Lower leg skin (tissue), 4 donors: ENCODE measurements at regions not wholly inside any gene's neighbourhood (a gene's known extent, or its start where the extent isn't known, plus 50 kb on each side); places are given as distances from the start of the nearest gene placed in this dataset.
"Not testable (repeated sequence)": the region's sequence is repeated elsewhere in the genome, so short reads cannot be mapped to it uniquely, and the experiment has no call there.

ENCODE experiments used
- DNase-seq, 2 donors: peaks; one replicate each; pipeline ENCODE4 v3.0.0-alpha.2; 2019; ENCODE audit warnings: low spot score in 2 of 2
- H3K4me3 ChIP-seq: fragments of 200-600 bp; sonication (generic); 2 replicates; pipeline ENCODE4 v1.5.1; 2017; ENCODE audit warnings: mild to moderate bottlenecking, low read depth; ENCODE audit not compliant: poor library complexity, severe bottlenecking
- POLR2A ChIP-seq, 2 donors: fragments of 450-650 bp; IDR thresholded peaks; one replicate each; pipeline ENCODE4 v1.6.1; 2016 to 2017; ENCODE audit warnings: antibody characterized with exemption in 2 of 2, mild to moderate bottlenecking in 1 of 2, moderate library complexity in 1 of 2
- WGBS, 2 donors: methylation state at CpG; one replicate each; pipeline ENCODE4 v1.1.5; 2018; 5-methylcytosine and 5-hydroxymethylcytosine counted together
- intact Hi-C: fragments of 100-400 bp; cut with DNase I; formaldehyde crosslinking; loops from one replicate; pipeline ENCODE4 v1.15.0; 2023; ENCODE audit warnings: low total_unique reads
- TF ChIP-seq, protein P1 (sequence below), 3 donors: fragments of 450-650 bp; IDR thresholded peaks; one replicate each; pipeline ENCODE4 v1.5.1; 2016; ENCODE audit warnings: antibody characterized with exemption in 3 of 3, mild to moderate bottlenecking in 3 of 3, moderate library complexity in 2 of 3

DNA sequence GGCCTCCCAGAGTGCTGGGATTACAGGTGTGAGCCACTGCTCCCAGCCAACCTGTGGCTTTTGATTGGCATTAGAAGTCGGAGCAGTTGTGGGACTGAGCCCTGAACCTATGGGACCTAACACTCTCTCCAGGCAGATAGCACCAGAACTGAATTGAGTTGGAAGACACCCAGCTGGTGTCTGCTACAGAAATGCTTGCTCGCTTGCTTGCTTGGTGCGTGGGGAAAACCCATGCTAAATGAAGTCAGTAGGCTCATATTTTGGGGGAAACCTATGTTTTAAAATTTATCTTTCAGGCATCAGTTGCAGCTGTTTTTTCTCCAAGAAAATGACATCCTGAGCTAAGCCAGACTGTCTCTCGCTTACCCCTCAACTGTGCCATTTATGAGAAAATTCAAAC, 158.5 kb upstream of the RFC3 start:
- intact Hi-C loops, result no loop called here
- DNase-seq, result no peak
- TF ChIP-seq POLR2A (IDR thresholded peaks at IDR 0.05), result no peak
- TF ChIP-seq, protein P1, sequence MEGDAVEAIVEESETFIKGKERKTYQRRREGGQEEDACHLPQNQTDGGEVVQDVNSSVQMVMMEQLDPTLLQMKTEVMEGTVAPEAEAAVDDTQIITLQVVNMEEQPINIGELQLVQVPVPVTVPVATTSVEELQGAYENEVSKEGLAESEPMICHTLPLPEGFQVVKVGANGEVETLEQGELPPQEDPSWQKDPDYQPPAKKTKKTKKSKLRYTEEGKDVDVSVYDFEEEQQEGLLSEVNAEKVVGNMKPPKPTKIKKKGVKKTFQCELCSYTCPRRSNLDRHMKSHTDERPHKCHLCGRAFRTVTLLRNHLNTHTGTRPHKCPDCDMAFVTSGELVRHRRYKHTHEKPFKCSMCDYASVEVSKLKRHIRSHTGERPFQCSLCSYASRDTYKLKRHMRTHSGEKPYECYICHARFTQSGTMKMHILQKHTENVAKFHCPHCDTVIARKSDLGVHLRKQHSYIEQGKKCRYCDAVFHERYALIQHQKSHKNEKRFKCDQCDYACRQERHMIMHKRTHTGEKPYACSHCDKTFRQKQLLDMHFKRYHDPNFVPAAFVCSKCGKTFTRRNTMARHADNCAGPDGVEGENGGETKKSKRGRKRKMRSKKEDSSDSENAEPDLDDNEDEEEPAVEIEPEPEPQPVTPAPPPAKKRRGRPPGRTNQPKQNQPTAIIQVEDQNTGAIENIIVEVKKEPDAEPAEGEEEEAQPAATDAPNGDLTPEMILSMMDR (IDR thresholded peaks at IDR 0.05), result no peak
- no peak overlapping the region for H3K4me3 ChIP-seq
- 69 to 72% methylated on average over 4 of the region's 4 CpGs for WGBS, 2 donors

DNA sequence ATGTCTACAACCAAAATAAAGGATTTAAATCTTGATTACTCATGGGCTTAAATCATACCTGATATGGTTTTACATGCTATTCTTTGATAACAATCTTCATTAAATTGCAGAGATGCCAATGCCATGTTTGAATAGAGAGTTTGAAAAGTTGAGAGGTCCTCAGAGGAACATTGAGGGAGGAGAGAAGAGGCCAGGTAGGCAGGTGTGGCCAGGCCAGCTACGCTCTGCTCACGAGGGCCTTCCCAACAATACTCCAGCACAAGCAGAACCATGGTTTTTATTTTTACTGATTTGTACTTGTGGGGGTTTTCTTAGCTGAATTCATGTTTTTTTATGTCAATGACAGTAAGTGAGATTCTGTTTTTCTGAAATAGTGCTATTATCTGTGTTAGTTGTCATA, 158.1 kb upstream of the RFC3 start:
- intact Hi-C loops, result no loop called here
- no peak for DNase-seq
- H3K4me3 ChIP-seq, result no peak overlapping the region
- WGBS, 2 donors, result 94 to 96% methylated on average over 2 of the region's 2 CpGs
- TF ChIP-seq POLR2A (IDR thresholded peaks at IDR 0.05), result no peak
- TF ChIP-seq, protein P1 (IDR thresholded peaks at IDR 0.05), result no peak

DNA sequence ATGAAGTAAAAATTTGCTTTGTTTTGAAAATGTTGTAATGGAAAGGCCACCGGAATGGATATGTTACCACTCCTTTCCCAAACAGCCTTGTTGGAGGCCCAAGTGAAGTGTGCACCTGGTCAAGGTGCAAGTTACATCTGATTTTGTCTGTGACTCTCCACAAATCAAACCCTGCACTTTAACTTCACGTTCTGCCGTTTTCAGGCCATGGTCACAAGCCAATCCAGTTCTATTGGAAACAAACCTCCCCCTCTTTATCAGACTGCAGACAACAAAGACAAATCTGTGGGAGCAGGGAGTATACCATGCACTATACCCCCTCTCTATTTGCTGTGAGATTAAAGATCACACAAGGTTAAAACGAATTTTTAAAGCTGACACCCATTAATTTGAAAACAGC, 155.6 kb upstream of the RFC3 start:
- intact Hi-C loops, result no loop called here
- WGBS, 2 donors, result 82 to 90% methylated on average over 4 of the region's 4 CpGs
- TF ChIP-seq, protein P1 (IDR thresholded peaks at IDR 0.05), result no peak
- no peak for TF ChIP-seq POLR2A (IDR thresholded peaks at IDR 0.05)
- DNase-seq, result no peak
- H3K4me3 ChIP-seq, result no peak overlapping the region

DNA sequence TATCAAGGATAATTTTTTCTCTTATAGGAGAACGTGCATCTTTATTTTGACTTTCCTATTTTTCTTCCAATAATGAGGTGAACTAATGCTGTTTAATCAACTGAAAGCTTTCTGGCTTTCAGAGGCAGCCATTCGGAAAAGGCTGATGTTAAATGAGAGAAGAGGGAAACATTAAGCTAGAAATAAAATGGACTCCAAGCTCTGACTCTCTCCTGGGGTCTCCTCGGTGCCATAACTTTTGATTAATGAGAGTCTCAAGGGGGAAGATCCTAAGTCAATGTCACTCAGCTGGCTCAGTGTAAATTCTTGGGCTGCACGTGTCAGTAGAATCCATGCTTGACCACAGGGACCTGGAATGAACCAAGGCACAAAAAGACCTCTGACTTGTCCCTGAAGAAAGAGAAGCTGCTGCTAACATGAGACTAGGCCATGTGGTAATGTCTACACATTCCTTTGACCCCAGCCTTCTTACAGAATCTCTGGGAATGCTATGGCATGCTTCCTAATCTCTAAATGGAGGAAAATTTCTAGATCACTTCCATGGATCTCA, 152.2 kb upstream of the RFC3 start:
- TF ChIP-seq POLR2A (IDR thresholded peaks at IDR 0.05), result no peak
- DNase-seq, result no peak
- intact Hi-C loops, result no loop called here
- no peak overlapping the region for H3K4me3 ChIP-seq
- 77 to 88% methylated on average over 4 of the region's 4 CpGs for WGBS, 2 donors

DNA sequence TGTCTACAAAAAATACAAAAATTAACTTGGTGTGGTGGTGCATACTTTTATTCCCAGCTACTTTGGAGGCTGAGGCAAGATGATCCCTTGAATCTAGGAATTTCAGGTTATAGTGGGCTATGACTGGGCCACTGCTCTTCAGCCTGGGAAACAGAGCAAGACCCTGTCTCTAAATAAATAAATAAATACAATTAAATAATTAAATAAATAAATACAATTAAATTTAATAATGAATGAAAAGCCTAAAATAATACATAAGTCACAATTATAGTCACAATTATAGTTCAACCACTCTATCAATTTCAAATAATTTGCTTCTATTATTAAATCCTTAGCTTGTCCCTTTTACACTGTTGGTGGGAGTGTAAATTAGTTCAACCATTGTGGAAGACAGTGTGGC, 146.4 kb upstream of the RFC3 start:
- TF ChIP-seq, protein P1 (IDR thresholded peaks at IDR 0.05), result no peak
- no peak for TF ChIP-seq POLR2A (IDR thresholded peaks at IDR 0.05)
- no peak for DNase-seq
- no peak overlapping the region for H3K4me3 ChIP-seq
- intact Hi-C loops, result no loop called here

DNA sequence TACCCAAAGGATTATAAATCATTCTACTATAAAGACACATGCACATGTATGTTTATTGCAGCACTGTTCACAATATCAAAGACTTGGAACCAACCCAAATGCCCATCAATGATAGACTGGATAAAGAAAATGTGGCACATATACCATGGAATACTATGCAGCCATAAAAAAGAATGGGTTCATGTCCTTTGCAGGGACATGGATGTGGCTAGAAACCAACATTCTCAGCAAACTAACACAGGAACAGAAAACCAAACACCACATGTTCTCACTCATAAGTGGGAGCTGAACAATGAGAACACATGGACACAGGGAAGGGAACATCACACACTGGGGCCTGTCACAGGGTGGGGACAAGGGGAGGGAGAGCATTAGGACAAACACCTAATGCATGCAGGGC, 145.9 kb upstream of the RFC3 start:
- H3K4me3 ChIP-seq, intact Hi-C loops, DNase-seq: not testable (repeated sequence)
